ENCODE measurements at regions not wholly inside any gene's neighbourhood (a gene's known extent, or its start where the extent isn't known, plus 50 kb on each side); places are given as distances from the start of the nearest gene placed in this dataset.

DNA sequence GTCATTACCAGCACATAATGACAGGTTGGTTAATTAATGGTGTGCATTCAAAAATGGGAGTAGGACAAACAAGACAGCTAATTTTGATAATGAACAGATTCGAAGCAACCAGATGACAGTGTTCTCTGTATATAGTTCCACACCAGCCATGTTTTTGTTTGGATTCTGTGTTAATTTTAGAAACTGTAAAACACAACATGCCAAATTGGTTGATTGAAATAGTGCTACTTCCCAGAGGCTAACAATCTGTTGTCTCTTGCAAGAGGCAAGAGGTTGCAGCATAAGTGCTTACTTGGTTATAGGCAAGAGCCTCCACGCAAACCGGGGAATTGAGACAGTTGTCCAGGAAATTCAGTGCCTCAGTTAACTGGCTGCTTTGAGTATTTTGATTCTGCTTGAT is 170.2 kb upstream of the HABP2 start:
- H3K4me2 ChIP-seq = no peak overlapping the region
- H3K9me2 ChIP-seq (ENCODE audit: insufficient read depth) = peaks cover 4% of the 10 kb centered on the region; the same call in 1 of the 2 replicates
- no peak overlapping the region for H3K27ac Mint-ChIP-seq
- no peaks in the 10 kb centered on the region for H3K79me2 ChIP-seq (replicated peaks; ENCODE audit: insufficient read depth)
- H3K27me3 Mint-ChIP-seq (ENCODE audit: insufficient read depth, low read depth, poor library complexity) = peaks cover 4% of the 10 kb centered on the region
- H4K20me1 ChIP-seq (replicated peaks; ENCODE audit: insufficient read depth) = no peaks in the 10 kb centered on the region
- H3K36me3 Mint-ChIP-seq (ENCODE audit: low read depth) = no peaks in the 10 kb centered on the region
- no peaks in the 10 kb centered on the region for H3F3A ChIP-seq (replicated peaks; ENCODE audit: low read depth)
- no peak overlapping the region for H2AFZ ChIP-seq
- H3K4me3 Mint-ChIP-seq = no peak overlapping the region
- peaks cover 12% of the 10 kb centered on the region; the same call in 2 of the 3 replicates for H3K4me1 Mint-ChIP-seq
- H3K4me1 ChIP-seq (ENCODE audit: insufficient read depth) = no peaks in the 10 kb centered on the region
- H3K9me3 Mint-ChIP-seq = no peaks in the 10 kb centered on the region
- no peak overlapping the region for H3K27ac ChIP-seq (ENCODE audit: low read depth)
- no peak for TF ChIP-seq ZNF331 (CRISPR knock-in tag; IDR thresholded peaks at IDR 0.05; ENCODE audit: low read depth)
- TF ChIP-seq, protein P1, sequence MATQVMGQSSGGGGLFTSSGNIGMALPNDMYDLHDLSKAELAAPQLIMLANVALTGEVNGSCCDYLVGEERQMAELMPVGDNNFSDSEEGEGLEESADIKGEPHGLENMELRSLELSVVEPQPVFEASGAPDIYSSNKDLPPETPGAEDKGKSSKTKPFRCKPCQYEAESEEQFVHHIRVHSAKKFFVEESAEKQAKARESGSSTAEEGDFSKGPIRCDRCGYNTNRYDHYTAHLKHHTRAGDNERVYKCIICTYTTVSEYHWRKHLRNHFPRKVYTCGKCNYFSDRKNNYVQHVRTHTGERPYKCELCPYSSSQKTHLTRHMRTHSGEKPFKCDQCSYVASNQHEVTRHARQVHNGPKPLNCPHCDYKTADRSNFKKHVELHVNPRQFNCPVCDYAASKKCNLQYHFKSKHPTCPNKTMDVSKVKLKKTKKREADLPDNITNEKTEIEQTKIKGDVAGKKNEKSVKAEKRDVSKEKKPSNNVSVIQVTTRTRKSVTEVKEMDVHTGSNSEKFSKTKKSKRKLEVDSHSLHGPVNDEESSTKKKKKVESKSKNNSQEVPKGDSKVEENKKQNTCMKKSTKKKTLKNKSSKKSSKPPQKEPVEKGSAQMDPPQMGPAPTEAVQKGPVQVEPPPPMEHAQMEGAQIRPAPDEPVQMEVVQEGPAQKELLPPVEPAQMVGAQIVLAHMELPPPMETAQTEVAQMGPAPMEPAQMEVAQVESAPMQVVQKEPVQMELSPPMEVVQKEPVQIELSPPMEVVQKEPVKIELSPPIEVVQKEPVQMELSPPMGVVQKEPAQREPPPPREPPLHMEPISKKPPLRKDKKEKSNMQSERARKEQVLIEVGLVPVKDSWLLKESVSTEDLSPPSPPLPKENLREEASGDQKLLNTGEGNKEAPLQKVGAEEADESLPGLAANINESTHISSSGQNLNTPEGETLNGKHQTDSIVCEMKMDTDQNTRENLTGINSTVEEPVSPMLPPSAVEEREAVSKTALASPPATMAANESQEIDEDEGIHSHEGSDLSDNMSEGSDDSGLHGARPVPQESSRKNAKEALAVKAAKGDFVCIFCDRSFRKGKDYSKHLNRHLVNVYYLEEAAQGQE (IDR thresholded peaks at IDR 0.05; ENCODE audit: unreplicated experiment) = no peak
- TF ChIP-seq EZH2 (IDR thresholded peaks at IDR 0.05; ENCODE audit: low read depth, unreplicated experiment) = no peak
- no peak for TF ChIP-seq JUNB (IDR thresholded peaks at IDR 0.05; ENCODE audit: unreplicated experiment)
- TF ChIP-seq, protein P2, sequence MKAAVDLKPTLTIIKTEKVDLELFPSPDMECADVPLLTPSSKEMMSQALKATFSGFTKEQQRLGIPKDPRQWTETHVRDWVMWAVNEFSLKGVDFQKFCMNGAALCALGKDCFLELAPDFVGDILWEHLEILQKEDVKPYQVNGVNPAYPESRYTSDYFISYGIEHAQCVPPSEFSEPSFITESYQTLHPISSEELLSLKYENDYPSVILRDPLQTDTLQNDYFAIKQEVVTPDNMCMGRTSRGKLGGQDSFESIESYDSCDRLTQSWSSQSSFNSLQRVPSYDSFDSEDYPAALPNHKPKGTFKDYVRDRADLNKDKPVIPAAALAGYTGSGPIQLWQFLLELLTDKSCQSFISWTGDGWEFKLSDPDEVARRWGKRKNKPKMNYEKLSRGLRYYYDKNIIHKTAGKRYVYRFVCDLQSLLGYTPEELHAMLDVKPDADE (IDR thresholded peaks at IDR 0.05) = no peak
- no peak overlapping the region for H3K4me3 ChIP-seq
- no peak for ATAC-seq
- H3K27me3 ChIP-seq (ENCODE audit: insufficient read depth) = no peaks in the 10 kb centered on the region
- no peak for DNase-seq (ENCODE audit: low spot score)
- H3K36me3 ChIP-seq (ENCODE audit: insufficient read depth) = no peaks in the 10 kb centered on the region

DNA sequence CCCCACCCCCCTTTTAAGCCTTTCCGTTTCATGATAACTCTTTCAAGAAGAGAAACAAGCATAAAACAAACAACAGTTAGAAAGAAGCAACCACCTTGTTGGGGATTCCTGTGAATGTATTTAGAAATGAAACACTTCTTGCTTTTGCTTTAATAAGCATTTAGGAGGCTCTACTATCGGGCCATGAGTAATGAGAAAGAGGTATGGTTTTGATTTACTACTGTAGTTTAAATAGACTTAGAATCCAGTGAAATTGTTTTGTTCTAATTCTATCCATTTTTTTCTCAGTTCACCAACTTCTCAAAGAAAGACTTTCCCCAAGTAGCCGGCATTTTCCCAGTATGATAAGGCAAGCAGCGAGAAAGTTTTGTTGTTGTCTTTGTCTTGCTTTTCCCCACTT is 168.7 kb upstream of the HABP2 start:
- peaks cover 4% of the 10 kb centered on the region for H3K27me3 Mint-ChIP-seq (ENCODE audit: insufficient read depth, low read depth, poor library complexity)
- TF ChIP-seq POLR2AphosphoS5 (IDR thresholded peaks at IDR 0.05; ENCODE audit: low read depth) (no peak), ZNF114 (CRISPR knock-in tag; IDR thresholded peaks at IDR 0.05) (no peak), EZH2 (IDR thresholded peaks at IDR 0.05; ENCODE audit: low read depth, unreplicated experiment) (no peak), EZH2phosphoT487 (IDR thresholded peaks at IDR 0.05; ENCODE audit: unreplicated experiment) (no peak), CREB1 (CRISPR knock-in tag; IDR thresholded peaks at IDR 0.05; ENCODE audit: low read depth) (no peak), ZNF331 (CRISPR knock-in tag; IDR thresholded peaks at IDR 0.05; ENCODE audit: low read depth) (no peak), STAT1 (IDR thresholded peaks at IDR 0.05; ENCODE audit: unreplicated experiment) (no peak), JUNB (IDR thresholded peaks at IDR 0.05; ENCODE audit: unreplicated experiment) (no peak)
- TF ChIP-seq, protein P2 (IDR thresholded peaks at IDR 0.05) = no peak

More for the DNA sequence above, 168.7 kb upstream of the HABP2 start:
- H3K4me3 ChIP-seq = no peak overlapping the region
- DNase-seq (ENCODE audit: low spot score) = no peak
- Mint-ChIP-seq H3K36me3 (ENCODE audit: low read depth) (no peaks in the 10 kb centered on the region), H3K4me3 (no peak overlapping the region), H3K4me1 (peaks cover 12% of the 10 kb centered on the region; the same call in 2 of the 3 replicates), H3K27ac (no peak overlapping the region), H3K9me3 (no peaks in the 10 kb centered on the region)
- H3F3A ChIP-seq (replicated peaks; ENCODE audit: low read depth) = no peaks in the 10 kb centered on the region
- no peak overlapping the region for H3K27ac ChIP-seq (ENCODE audit: low read depth)
- ATAC-seq = no peak
- H3K27me3 ChIP-seq (ENCODE audit: insufficient read depth) = no peaks in the 10 kb centered on the region
- no peaks in the 10 kb centered on the region for H4K20me1 ChIP-seq (replicated peaks; ENCODE audit: insufficient read depth)
- H2AFZ ChIP-seq = no peak overlapping the region
- H3K4me1 ChIP-seq (ENCODE audit: insufficient read depth) = no peaks in the 10 kb centered on the region
- H3K9me2 ChIP-seq (ENCODE audit: insufficient read depth) = peaks cover 4% of the 10 kb centered on the region; the same call in 1 of the 2 replicates
- no peaks in the 10 kb centered on the region for H3K79me2 ChIP-seq (replicated peaks; ENCODE audit: insufficient read depth)
- no peak overlapping the region for H3K4me2 ChIP-seq
- no peaks in the 10 kb centered on the region for H3K36me3 ChIP-seq (ENCODE audit: insufficient read depth)
